Esophagus muscularis mucosa (tissue), 4 donors: ENCODE measurements at regions not wholly inside any gene's neighbourhood (a gene's known extent, or its start where the extent isn't known, plus 50 kb on each side); places are given as distances from the start of the nearest gene placed in this dataset.

Source experiments
- DNase-seq: peaks from one replicate; pipeline ENCODE4 v3.0.0-alpha.2; 2017; ENCODE audit errors: extremely low spot score
- H3K27ac ChIP-seq, 4 donors: fragments of 200-600 bp; sonication (generic); replicated peaks in 1 of 4; 1 replicate in 3 of 4; 2 replicates in 1 of 4; pipeline ENCODE4 v1.5.1; 2016 to 2019; ENCODE audit warnings: mild to moderate bottlenecking in 1 of 4
- H3K27me3 ChIP-seq, 4 donors: fragments of 200-600 bp; sonication (generic); one replicate each; pipeline versions ENCODE4 v1.5.1 to v1.6.0; 2016 to 2019
- H3K36me3 ChIP-seq, 4 donors: fragments of 200-600 bp; sonication (generic); one replicate each; pipeline ENCODE4 v1.5.1; 2016 to 2019
- H3K4me1 ChIP-seq, 4 donors: fragments of 200-600 bp; sonication (generic); one replicate each; pipeline ENCODE4 v1.5.1; 2016 to 2019
- H3K4me3 ChIP-seq, 4 donors: fragments of 200-600 bp; sonication (generic); 1 replicate in 2 of 4; 2 replicates in 2 of 4; pipeline ENCODE4 v1.5.1; 2016 to 2019; ENCODE audit warnings: mild to moderate bottlenecking in 4 of 4, moderate library complexity in 1 of 4
- H3K9me3 ChIP-seq, 4 donors: fragments of 200-600 bp; sonication (generic); 1 replicate in 3 of 4; 2 replicates in 1 of 4; pipeline ENCODE4 v1.5.1; 2016 to 2019
- CTCF ChIP-seq, 3 experiments: fragments of 200-600 bp in 2 of 3; fragments of 450-650 bp in 1 of 3; sonication (generic) in 2 of 3; IDR thresholded peaks; one replicate each; pipeline ENCODE4 v1.5.1; 2017 to 2019; ENCODE audit warnings: antibody characterized with exemption in 3 of 3, mild to moderate bottlenecking in 2 of 3, moderate library complexity in 1 of 3
- EP300 ChIP-seq: sonication (generic); formaldehyde crosslinking; IDR thresholded peaks from one replicate; pipeline ENCODE4 v1.6.1; 2017; ENCODE audit warnings: antibody characterized with exemption
- POLR2A ChIP-seq: fragments of 450-650 bp; IDR thresholded peaks from one replicate; pipeline ENCODE4 v1.6.1; 2017; ENCODE audit warnings: antibody characterized with exemption, moderate library complexity, mild to moderate bottlenecking, low read depth
- POLR2AphosphoS5 ChIP-seq, 2 donors: sonication (generic); formaldehyde crosslinking; IDR thresholded peaks; one replicate each; pipeline ENCODE4 v1.6.1; 2017; ENCODE audit warnings: antibody characterized with exemption in 2 of 2
- WGBS: methylation state at CpG from one replicate; pipeline ENCODE4 v1.1.5; 2018; 5-methylcytosine and 5-hydroxymethylcytosine counted together
- intact Hi-C: fragments of 100-400 bp; cut with DNase I; formaldehyde crosslinking; loops from one replicate; pipeline ENCODE4 v1.15.1; 2023

- Histone ChIP-seq H3K36me3 (no peaks in the 10 kb centered on the region), H3K9me3 (peaks cover 0 to 17% (median 4%) of the 10 kb centered on the region in 4 donors), H3K27me3 (no peaks in the 10 kb centered on the region), H3K27ac (no peak overlapping the region), H3K4me1 (peaks cover 4 to 20% (median 14%) of the 10 kb centered on the region in 4 donors), H3K4me3 (no peak overlapping the region)
- DNase-seq: no peak
- TF ChIP-seq CTCF (IDR thresholded peaks at IDR 0.05) (no peak), POLR2A (no peak), POLR2AphosphoS5 (IDR thresholded peaks at IDR 0.05) (no peak), EP300 (no peak)
- intact Hi-C loops: no loop called here
- 84% methylated on average over 4 of the region's 4 CpGs for WGBS
These were observed 96.0 kb upstream of the TMTC1 start for GRCh38 chr12:29879606-29880308.

GRCh38 chr12:29869946-29870345, 86.2 kb upstream of the TMTC1 start:
- TF ChIP-seq EP300: no peak
- intact Hi-C loops: no loop called here
- Histone ChIP-seq H3K27me3 (no peaks in the 10 kb centered on the region), H3K4me3 (no peak overlapping the region), H3K27ac (no peak overlapping the region), H3K4me1 (no peaks in the 10 kb centered on the region), H3K36me3 (no peaks in the 10 kb centered on the region), H3K9me3 (no peaks in the 10 kb centered on the region)
- WGBS: 40% methylated on average over 1 of the region's 1 CpG
- no peak for DNase-seq

- no peak for DNase-seq
- no peaks in the 10 kb centered on the region for H3K36me3 ChIP-seq
- no peaks in the 10 kb centered on the region for H3K9me3 ChIP-seq
- H3K27me3 ChIP-seq: no peaks in the 10 kb centered on the region
- TF ChIP-seq CTCF (IDR thresholded peaks at IDR 0.05) (no peak), EP300 (no peak), POLR2A (no peak)
- WGBS: 83% methylated on average over 6 of the region's 6 CpGs
- intact Hi-C loops: no loop called here
- H3K27ac ChIP-seq: no peak overlapping the region
- no peaks in the 10 kb centered on the region for H3K4me1 ChIP-seq
- H3K4me3 ChIP-seq: no peak overlapping the region
These were observed 84.1 kb upstream of the TMTC1 start for GRCh38 chr12:29867823-29868222.

- 71% methylated on average over 1 of the region's 1 CpG for WGBS
- no peak overlapping the region for H3K27ac ChIP-seq
- H3K9me3 ChIP-seq: no peaks in the 10 kb centered on the region
- peaks cover 0 to under 1% (median 0%) of the 10 kb centered on the region in 4 donors for H3K4me1 ChIP-seq
- intact Hi-C loops: no loop called here
- no peaks in the 10 kb centered on the region for H3K36me3 ChIP-seq
- no peak for TF ChIP-seq EP300
- TF ChIP-seq CTCF (IDR thresholded peaks at IDR 0.05): no peak
- no peak for TF ChIP-seq POLR2A
- no peak for TF ChIP-seq POLR2AphosphoS5 (IDR thresholded peaks at IDR 0.05)
- H3K27me3 ChIP-seq: no peaks in the 10 kb centered on the region
- no peak for DNase-seq
- H3K4me3 ChIP-seq: no peak overlapping the region
These were observed 79.9 kb upstream of the TMTC1 start for GRCh38 chr12:29863665-29864064.

GRCh38 chr12:29858270-29858786, 74.6 kb upstream of the TMTC1 start:
- WGBS: 63% methylated on average over 2 of the region's 2 CpGs
- DNase-seq: no peak
- intact Hi-C loops: no loop called here

More at GRCh38 chr12:29858270-29858786, 74.6 kb upstream of the TMTC1 start:
- Histone ChIP-seq H3K9me3 (no peaks in the 10 kb centered on the region), H3K27me3 (no peaks in the 10 kb centered on the region), H3K36me3 (no peaks in the 10 kb centered on the region), H3K4me1 (peaks cover 0 to 4% (median 0%) of the 10 kb centered on the region in 4 donors), H3K4me3 (no peak overlapping the region), H3K27ac (no peak overlapping the region)
- no peak for TF ChIP-seq POLR2A
- no peak for TF ChIP-seq CTCF (IDR thresholded peaks at IDR 0.05)
- no peak for TF ChIP-seq EP300
- TF ChIP-seq POLR2AphosphoS5 (IDR thresholded peaks at IDR 0.05): no peak
